DMS153 (cell line): ENCODE measurements at regions not wholly inside any gene's neighbourhood (a gene's known extent, or its start where the extent isn't known, plus 50 kb on each side); places are given as distances from the start of the nearest gene placed in this dataset.

ENCODE experiments used
- DNase-seq: peaks from one replicate; lab custom pipeline; 2025; lab: John Stamatoyannopoulos, UW

DNA sequence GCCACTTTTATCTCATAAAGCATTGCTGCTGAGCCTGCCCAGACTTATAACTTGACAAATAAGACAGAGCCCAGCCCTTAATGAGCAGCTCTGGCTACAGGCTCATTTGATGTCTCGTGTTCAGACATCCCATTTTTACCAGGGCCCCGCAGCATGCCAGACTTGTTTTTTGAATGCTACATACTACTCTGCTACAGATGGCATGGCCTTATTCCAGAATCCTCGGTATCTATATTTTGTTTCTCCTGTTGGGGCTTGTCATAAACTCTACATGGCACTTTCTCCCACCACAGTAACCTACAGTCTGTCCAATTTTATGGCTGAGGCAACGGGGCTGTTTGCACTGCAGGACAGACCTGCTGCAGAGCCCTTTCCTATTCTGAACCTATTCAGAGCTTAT lies 179.0 kb upstream of the DDX18 start:
- DNase-seq = no peak

DNA sequence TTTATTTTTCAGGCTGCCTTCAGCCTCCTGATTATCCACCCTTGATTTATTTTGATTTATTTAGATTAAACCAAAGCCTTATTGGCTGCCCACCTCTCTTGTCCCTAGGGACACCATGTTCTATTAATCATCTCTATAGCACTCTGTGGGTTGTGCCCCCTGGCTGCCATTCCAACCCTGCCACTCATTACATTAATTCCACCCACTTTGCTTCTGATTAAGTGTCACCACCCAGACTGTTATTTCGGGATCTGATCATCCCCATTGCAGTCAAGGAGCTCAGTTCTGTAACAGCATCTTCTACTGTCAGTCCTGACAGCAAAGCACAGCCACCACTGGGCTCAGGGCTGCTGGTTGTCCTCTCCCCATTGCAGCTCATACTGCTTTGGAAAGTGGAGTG lies 175.1 kb upstream of the DDX18 start:
- no peak for DNase-seq

DNA sequence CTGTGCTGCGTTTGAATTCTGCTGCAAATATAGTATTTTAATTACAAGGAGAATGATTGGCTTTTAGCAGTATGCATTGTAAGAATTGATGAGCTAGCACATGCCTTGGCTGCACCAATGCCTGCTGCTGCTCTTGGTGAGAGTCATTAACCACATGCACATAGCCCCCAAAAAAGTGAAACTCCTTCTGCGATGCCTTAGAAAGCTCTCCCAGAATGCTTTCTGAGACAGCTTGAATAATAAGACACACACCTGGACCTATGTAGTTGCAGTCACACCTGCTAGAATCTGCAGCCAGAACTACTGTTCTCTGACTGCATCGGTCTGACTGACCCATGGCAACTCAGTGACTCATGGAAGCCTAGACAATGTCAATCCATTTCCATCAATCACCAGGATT lies 170.1 kb upstream of the DDX18 start:
- no peak for DNase-seq

DNA sequence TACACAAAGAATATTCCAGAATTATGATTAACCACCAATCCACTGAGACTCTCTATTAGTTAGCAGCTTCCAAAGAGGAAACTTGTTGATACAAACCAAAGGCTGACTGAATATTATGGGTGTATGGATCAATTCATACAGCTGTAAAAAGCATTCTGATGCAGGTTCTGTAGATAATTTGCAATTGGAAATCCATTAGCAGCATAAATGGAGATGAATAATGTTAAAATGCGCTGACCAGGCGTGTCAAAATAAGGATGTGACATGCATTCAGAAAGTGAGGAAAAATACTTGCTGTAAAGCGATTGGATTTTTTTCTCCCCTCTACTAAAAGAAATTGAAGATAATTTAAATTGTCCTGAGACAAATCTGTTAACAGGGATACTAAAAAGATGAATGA lies 169.0 kb upstream of the DDX18 start:
- no peak for DNase-seq

DNA sequence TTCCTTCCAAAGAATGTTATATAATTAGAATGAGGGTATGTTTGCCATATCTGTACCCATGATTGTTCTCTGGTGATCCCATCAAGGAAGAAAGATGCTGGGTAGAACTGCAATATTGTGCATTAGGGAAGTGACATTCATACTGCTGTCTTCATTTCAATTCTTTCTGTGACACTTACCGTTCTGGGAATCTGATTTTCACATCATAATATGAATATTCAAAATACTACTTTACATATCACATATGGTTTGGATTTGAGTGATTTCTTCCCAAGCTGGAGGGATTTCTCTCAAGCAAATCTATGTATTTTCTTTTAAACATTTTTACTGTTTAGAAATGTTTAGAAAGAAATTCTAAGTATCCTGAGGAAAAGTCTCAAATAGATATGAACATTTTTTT lies 168.4 kb upstream of the DDX18 start:
- DNase-seq = no peak

DNA sequence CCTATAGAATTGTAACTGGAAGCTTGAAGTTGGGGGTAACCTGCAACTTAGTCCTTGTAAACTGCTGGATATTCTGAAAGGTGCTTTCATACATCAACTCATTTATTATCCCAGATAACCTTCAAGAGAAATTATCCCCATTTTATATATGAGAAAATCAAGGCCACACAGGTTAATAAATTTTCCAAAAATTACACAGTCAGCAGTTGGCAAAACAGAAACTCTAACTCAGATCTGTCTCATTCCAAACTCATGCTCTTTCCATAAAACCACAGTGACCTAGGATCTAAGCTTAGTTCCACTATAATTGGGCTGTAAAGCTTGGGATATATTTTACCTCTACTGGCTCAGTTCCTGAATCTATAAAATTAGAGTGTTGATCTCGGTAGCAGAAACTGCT lies 167.6 kb upstream of the DDX18 start:
- DNase-seq = no peak

DNA sequence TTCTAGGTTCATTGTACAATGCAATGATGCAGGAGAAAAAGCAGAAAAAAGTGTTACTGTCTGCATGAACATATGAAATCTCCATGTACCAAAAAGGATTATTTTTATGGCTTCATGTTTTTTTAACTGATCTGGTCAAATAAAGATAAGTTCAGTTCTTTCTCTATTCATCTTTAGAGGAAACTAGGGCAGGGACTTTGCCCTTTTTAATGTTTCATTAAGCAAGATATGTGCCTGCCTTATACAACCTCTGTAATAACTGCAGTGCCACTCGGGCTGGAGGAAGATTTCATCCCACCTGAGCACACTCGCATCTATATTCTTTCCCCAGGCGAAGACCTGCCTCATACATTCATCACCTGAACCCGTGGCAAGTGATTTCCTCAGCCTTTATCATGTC lies 157.9 kb upstream of the DDX18 start:
- DNase-seq = no peak

DNA sequence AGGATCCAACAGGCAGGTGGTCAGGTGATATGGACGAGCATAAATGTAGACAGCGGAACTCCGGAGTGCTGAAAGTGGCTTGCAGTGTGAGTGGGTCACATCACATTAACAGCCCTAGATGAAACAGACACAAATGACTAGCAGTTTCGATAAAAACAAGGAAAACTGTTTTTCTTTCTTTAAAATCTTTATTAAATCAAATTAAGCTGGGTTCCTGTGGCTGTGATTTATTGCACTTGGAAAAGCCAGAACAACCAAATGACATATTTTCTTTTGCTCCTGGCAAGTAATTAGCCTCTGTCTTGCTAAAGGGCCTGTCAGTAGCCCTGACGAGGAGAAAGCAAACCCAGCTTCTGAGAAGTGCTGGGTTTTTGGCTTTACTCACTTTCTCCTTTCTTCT lies 152.9 kb upstream of the DDX18 start:
- DNase-seq = no peak

DNA sequence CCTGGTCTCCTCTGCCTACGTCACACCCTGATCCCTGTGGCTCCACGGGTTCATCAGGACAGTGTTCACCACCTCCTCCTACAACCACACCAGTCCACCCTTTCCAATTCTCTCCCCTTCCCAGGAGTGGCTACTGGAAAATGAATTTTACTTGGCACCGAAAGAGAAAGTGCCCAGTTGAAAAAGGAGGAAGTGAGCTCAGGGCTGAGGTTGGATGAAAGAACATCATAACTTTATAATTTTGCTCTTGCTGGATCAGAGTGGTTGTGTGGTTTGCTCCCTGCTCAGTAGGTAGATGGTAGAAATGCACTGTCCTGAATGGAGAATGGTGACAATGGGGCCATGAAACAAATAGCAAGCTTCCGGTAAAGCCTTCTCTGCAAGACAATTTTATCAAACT lies 140.3 kb upstream of the DDX18 start:
- DNase-seq = no peak

DNA sequence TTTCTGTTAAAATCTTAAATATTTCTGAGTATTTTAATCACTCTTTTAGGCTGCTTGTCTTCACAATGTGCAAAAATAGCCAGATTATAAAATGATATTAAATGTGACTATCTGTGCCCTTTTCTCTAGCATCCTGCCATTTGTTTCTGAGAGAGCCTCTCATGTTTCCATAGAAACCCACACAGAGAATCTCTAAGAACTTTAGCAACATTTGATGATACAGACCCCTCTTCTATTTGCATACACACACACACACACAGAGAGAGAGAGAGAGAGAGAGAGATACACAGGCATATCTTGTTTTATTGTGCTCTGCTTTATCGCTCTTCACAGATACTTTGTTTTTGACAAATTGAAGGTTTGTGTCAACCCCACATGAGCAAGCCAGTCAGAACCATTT lies 134.5 kb upstream of the DDX18 start:
- DNase-seq = no peak

DNA sequence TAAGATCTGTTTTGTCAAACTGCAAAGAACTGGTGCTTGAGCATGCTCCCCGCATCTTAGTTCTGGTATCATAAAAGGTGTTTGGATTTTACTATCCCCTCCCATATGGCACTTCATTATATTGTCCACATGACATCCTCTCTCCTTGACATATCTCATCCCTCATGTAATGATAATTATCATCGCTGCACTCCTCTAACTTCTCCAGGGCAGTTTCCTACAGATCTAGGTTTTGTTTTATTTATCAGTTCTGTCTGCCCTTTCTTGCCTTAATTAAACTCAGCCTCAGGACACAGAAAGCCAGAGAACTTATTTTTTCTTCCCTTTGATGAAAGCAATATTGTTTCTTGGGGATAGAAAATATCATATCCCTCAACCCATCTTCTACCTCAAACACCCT lies 129.6 kb upstream of the DDX18 start:
- DNase-seq = no peak

DNA sequence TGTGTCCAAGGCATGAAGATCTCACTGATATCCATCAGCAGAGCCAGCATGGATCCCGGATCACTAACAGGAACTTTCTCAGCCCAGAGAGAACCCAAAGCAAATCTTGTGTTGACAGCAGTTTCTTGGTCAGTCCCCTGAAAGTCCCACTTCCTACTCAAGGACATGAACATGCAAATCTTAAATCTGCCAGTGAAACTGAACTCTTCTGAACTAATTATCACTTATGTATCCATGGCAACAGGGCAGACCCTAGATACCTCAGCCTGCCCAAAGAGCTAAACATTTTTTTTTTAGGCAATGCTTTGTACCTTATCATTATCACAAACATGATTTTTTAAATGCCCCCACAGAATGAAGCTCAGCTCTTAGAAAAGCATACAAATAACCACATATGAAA lies 127.8 kb upstream of the DDX18 start:
- DNase-seq = no peak

DNA sequence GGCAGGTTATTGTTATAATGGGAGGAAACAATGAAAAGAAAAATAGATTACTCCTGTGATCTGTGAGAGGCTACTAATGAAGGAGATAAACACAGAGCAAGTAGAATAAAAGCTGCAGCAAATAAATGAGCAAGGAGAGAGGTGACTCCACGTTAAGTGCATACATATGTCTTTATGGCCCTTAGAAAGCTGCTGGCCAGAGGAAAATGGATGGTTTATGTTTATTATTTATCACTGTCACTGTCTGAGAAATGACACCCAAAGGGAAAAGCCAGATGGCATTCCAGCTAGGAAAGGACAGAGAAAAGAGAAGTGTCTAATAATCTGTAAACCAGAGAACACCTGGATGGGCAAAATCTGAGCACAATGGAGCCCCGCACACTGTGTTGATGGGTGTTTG lies 122.9 kb upstream of the DDX18 start:
- DNase-seq = no peak

DNA sequence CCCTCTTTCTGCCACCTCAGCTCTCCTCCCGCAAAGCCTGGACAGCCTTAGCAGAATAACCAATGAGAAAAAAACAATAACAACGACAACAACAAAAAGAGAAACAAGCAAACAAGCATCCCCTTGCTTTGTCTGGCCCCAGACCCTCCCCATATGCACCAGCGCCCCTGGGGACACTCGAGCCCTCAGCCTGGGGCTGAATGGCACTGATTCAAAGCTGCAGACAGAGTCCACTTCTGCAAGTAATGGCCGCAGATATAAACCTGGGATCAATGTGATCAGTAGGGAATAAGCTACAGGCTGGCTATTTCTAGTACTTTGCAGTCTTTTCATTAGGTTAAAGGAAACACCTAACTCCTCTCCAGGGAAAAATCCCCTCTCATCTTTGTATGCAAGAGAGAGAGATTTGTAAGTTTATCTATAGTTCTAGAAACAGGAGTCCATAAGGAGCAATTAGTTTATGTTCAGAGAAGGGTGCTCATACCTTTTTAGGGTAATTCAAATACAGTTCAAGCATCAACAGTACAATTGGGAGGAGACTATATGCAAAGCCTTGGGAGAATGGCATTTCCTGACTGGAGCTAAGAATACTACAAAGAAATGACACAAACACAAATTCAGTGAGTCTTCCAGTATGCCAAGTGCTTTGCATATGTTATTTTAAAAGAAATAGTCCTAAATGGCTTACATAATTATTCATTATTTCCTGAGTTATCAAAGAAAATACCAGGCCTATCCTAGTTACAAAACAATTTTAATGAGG lies 122.3 kb upstream of the DDX18 start:
- DNase-seq = no peak

DNA sequence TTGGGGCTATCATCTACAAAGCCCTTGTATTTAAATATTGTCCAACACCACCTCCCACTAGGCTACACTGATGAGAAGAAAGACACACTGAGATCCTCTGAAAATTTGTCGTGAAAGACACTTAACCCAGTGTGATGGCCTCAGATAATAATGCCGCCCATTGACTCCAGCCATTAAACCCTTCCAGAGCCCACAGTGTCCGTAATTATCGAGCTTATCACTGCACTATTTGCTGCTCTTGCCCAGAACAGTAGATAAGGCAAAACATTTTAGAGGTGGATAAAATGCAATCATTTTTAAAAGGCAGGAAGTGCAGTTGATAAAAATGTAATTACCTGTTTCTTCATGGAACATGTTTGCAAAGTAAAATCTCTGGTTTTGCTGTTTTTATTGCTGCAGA lies 121.3 kb upstream of the DDX18 start:
- DNase-seq = no peak

DNA sequence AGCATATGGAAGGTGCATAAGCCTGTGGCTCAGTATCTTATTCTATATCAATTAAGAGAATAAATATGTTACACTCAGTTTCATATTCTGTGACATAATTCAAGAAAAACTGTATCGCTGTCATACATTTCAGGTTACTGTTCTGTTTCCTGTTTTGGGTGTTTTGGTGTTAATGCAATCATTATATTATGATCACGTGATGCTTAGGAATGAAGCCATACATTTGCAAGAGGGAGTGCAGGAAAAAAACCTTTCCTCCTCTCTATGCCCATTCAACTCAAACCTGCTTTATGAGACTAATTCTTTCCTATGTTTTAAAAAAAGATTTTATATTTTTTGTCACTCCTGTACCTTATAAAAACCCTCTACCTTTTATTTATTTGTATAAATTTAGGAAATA lies 120.8 kb upstream of the DDX18 start:
- no peak for DNase-seq

DNA sequence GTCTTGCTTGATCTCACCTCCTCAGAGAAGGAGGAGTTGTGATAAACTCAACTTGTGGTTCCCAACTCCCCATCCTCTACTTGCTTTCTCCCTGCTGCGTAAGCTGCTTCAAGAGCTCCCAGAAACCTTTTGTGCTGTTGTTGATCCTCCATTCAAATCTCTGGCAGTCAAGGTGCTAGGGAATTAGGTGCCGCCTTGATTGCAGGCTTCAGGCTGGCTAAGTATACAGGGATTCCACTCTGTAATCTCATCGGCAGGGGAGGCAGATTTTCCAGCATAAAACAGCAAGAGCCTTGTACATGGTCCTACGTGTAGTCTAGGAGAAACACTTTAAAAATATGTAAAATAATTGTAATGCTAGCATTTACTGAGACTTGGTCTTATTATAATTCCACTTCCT lies 116.2 kb upstream of the DDX18 start:
- DNase-seq = no peak

DNA sequence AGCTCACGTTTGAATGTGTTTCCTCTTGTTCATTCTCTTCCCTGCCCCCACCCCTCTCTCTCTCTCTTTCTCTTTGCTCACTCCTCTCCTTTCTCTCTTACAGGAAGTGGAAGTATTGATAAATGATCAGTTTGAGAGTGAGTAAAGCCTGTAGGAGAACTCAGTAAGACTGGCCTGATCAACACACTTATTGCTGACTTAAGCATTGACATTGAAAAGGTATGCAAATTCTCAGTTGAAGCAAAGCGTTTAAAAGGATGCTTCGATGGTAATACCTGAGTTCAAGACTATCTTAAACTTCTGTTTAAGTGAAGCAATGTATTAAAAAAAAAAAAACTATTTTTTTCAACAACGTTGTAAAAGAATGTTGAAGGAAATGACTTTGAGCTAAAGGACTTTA lies 115.7 kb upstream of the DDX18 start:
- no peak for DNase-seq

DNA sequence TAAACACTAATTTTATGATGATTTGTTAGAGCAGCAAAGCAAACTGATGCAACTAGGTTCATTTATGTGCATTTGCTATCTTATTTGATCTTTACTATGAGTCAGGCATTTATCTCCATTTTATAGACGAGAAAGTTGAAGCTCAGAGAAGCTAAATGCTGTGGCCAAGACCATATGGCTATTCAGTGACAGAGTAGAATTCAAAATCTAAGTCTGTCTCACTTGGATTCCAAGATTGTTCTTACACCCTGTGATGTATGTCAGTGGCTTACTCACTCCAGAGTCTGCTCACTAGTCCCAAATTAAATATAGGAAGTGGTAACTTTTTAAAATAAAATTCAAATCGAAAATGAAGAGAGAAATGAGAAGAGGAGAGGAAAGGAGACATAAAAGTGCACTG lies 114.0 kb upstream of the DDX18 start:
- DNase-seq = no peak

DNA sequence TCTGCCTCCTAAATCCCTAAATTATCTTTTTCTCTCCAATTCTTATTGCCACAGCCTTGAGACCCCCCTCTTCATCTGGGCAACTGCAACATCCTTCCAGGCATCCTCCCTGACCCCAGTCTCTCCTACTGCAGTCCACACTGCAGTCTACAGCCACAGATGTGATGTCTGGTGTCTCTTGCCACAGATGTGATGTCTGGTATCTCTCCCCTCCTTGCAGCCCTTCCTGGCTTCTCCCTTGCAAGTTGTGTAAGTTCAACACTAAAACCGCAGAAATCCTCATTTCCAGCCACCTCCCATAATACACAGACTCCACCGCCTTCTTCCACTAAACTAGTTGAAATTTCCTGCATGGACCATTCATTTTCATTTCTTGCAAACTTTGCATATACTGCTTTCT lies 113.1 kb upstream of the DDX18 start:
- no peak for DNase-seq

DNA sequence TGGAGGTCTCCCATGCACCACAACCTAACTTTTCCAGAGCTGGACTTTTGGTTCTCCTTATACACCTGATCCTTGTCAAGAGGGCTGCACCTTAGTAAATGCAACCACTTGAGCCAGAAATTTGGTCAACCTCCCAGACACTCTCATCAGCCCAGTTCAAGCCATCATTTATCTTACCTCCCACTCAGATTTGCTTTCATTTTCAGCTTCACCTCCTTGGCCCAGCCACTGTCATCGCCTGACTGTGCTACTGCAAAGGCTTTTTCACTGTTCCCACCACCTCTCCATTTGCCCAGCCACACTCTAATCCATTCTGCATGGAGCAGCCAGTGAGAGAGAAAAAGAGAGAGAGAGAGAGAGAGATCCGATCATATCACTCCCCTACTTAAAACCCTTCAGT lies 112.4 kb upstream of the DDX18 start:
- DNase-seq = no peak

DNA sequence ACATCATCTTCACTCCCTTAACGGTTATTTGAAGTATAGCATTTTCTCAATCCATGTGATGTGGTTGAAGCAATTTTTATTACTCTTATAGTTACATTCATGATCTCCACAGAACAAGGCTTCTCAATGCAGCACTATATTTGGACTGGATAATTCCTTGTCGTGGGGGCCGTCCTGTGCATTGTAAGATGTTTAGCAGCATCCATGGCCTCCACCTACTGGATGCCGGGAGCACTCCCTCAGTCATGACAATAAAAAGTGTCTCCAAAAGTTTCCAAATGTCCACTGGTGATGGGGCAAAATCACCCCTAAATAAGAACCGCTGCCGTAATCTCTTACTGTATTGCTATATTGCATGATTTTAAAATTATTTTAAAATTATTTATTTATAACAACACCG lies 110.6 kb upstream of the DDX18 start:
- DNase-seq = no peak

DNA sequence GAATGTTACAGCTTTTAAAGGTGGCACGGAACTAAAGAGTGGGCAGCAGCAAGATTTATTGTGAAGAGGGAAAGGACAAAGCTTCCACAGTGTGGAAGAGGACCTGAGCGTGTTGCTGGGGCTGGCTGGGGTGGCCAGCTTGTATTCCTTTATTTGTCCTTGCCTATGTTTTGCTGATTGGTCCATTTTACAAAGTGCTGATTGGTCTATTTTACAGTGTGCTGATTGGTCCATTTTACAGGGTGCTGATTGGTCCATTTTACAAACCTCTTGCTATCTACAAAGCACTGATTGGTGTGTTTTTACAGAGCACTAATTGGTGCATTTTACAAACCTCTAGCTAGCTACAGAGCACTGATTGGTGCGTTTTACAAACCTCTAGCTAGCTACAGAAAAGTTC lies 109.7 kb upstream of the DDX18 start:
- no peak for DNase-seq

DNA sequence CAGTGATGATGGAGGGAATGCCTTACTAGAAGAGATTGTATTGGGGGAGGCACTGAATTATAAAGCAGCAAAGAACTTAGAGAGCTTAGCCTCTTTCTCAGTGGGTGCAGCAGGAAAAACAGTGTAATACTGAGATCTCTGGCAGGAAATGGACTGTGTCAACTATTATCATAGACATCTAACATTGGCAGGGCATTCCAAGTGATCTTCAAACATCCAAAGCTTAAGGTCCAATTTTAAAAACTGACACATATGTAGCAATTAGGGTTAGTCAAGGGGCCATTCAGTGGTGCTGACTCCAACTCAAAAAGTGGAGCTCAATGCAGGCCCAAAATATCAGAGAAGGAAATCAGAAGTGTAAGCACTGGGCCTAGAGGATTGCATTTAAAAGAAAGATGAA lies 106.6 kb upstream of the DDX18 start:
- DNase-seq = no peak

DNA sequence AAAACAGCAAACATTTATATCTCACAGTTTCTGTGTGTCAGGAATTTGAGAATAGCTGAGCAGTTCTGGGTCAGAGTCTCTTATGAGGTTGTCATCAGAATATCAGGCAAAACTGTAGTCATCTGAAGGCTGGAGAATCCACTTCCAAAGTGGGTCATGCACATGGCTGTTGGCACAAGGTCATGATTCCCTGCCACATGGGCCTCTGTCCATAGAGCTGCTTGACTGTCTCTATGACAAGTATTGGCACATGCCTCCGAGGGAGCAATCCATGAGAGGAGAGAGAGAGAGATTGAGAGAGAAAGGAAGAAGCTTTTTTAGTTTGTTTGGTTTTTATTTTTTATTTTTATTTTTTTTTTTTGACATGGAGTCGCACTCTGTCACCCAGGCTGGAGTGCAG lies 101.8 kb upstream of the DDX18 start:
- no peak for DNase-seq
